Neutrophil (primary cell): ENCODE measurements at regions not wholly inside any gene's neighbourhood (a gene's known extent, or its start where the extent isn't known, plus 50 kb on each side); places are given as distances from the start of the nearest gene placed in this dataset.

Experiments used
- H3K27ac ChIP-seq: fragments of 200-600 bp; sonication (generic); 2 replicates; pipeline ENCODE4 v1.5.1; 2016; ENCODE audit warnings: mild to moderate bottlenecking, moderate library complexity
- H3K27me3 ChIP-seq: fragments of 200-600 bp; sonication (generic); 2 replicates; pipeline ENCODE4 v1.6.0; 2016; ENCODE audit warnings: mild to moderate bottlenecking
- H3K36me3 ChIP-seq: fragments of 200-600 bp; sonication (generic); 2 replicates; pipeline ENCODE4 v1.5.1; 2017
- H3K4me1 ChIP-seq, 2 experiments: fragments of 200-600 bp in 1 of 2; sonication (generic) in 1 of 2; 1 replicate in 1 of 2; 2 replicates in 1 of 2; pipeline versions ENCODE4 v1.5.1 to v1.6.1; 2013 to 2016; ENCODE audit warnings: low read depth in 1 of 2, low read length in 1 of 2, mild to moderate bottlenecking in 1 of 2, moderate library complexity in 1 of 2; ENCODE audit not compliant: control insufficient read depth in 1 of 2, insufficient read depth in 1 of 2
- H3K4me3 ChIP-seq, 2 experiments: fragments of 200-600 bp in 1 of 2; sonication (generic) in 1 of 2; 1 replicate in 1 of 2; 2 replicates in 1 of 2; pipeline ENCODE4 v1.5.1; 2013 to 2016; ENCODE audit warnings: low read depth in 1 of 2, low read length in 1 of 2, mild to moderate bottlenecking in 1 of 2, moderate library complexity in 1 of 2
- H3K9me3 ChIP-seq: fragments of 200-600 bp; sonication (generic); 2 replicates; pipeline ENCODE4 v1.5.1; 2016
- CTCF ChIP-seq: fragments of 200-600 bp; sonication (generic); IDR thresholded peaks from 2 replicates; pipeline ENCODE4 v1.5.1; 2016; ENCODE audit warnings: antibody characterized with exemption

DNA sequence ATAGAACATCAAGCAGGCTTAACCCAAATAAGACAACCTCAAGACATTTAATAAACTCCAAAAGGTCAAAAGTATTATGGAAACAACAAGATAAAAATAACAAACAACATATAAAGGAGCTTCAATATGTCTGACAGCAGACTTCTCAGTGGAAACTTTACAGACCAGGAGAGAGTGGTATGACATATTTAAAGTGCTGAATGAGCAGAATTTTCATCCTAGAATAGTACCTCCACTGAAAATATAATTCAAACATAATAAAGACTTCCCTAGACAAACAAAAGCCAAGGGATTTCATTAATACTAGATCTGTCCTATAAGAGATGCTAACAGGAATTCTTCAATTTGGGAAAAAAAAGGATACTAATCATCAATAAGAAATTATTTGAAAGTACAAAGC, 1005.0 kb downstream of the TMTC2 start:
- H3K36me3 ChIP-seq = no peaks in the 10 kb centered on the region
- H3K9me3 ChIP-seq = no peaks in the 10 kb centered on the region
- no peaks in the 10 kb centered on the region for H3K4me1 ChIP-seq
- no peak overlapping the region for H3K27ac ChIP-seq
- TF ChIP-seq CTCF = no peak
- H3K4me3 ChIP-seq = no peak overlapping the region
- H3K27me3 ChIP-seq = no peaks in the 10 kb centered on the region

DNA sequence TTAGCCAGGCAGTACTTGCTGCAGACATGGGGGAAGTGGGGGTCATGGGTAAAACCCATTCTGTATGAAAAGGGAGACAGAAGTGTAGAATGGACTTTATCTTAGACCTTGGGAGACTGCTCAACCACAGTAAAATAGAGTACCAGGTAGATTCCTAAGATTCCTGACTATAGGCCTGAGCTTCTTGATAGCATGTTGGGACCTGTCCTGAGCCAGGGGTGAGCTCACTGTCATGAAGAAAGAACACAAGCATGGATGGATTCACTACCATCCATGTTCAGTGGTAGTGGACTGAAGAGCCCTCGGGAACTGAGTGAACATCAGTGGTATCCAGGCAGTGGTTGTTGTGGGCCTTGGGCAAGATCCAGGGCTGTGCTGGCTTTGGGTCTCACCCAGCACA, 1003.8 kb downstream of the TMTC2 start:
- Histone ChIP-seq H3K27me3 (no peaks in the 10 kb centered on the region), H3K4me1 (no peaks in the 10 kb centered on the region), H3K27ac (no peak overlapping the region), H3K36me3 (no peaks in the 10 kb centered on the region), H3K4me3 (no peak overlapping the region), H3K9me3 (no peaks in the 10 kb centered on the region)
- TF ChIP-seq CTCF = no peak

- no peaks in the 10 kb centered on the region for H3K36me3 ChIP-seq
- H3K4me1 ChIP-seq = no peaks in the 10 kb centered on the region
- no peaks in the 10 kb centered on the region for H3K27me3 ChIP-seq
- no peak overlapping the region for H3K4me3 ChIP-seq
- H3K27ac ChIP-seq = no peak overlapping the region
- no peaks in the 10 kb centered on the region for H3K9me3 ChIP-seq
- no peak for TF ChIP-seq CTCF
These were observed 1002.6 kb downstream of the TMTC2 start for GRCh38 chr12:83689333-83689732.

DNA sequence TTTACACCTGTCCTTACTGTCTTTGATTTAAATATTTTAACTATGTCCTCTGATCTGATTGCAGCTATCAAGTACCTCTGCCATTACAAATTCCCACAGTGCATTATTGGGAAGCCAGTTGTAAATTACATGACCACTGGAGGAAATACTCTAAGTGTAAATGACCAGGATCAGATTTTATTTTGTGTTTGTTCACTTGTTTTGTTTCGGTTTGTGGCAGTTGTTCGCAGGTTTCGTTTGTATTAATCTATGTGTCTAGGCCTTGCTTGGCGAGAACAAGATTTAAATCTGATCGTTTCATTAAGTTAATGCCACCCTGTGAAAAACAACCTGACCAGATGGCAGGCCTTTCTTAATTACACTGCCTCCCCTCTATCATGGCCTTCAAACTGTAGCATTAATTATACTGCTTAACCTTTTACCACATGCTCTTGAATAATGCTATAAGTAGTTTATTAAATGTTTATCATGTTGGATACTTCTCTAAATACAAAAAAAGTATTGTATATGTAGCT, 990.1 kb downstream of the TMTC2 start:
- no peak overlapping the region for H3K27ac ChIP-seq
- no peaks in the 10 kb centered on the region for H3K27me3 ChIP-seq
- no peak overlapping the region for H3K4me3 ChIP-seq
- no peaks in the 10 kb centered on the region for H3K9me3 ChIP-seq
- H3K4me1 ChIP-seq = no peaks in the 10 kb centered on the region
- no peaks in the 10 kb centered on the region for H3K36me3 ChIP-seq
- TF ChIP-seq CTCF = no peak

- Histone ChIP-seq H3K4me3 (no peak overlapping the region), H3K36me3 (no peaks in the 10 kb centered on the region), H3K9me3 (no peaks in the 10 kb centered on the region), H3K27me3 (no peaks in the 10 kb centered on the region), H3K4me1 (no peaks in the 10 kb centered on the region), H3K27ac (no peak overlapping the region)
- no peak for TF ChIP-seq CTCF
These were observed 980.0 kb downstream of the TMTC2 start for GRCh38 chr12:83666690-83667089.
